Breast epithelium (tissue), 4 donors: ENCODE measurements at regions not wholly inside any gene's neighbourhood (a gene's known extent, or its start where the extent isn't known, plus 50 kb on each side); places are given as distances from the start of the nearest gene placed in this dataset.

Experiments used
- DNase-seq, 2 donors: peaks; one replicate each; pipeline ENCODE4 v3.0.0-alpha.2; 2019; ENCODE audit warnings: low spot score in 2 of 2
- H3K27ac ChIP-seq, 2 donors: fragments of 200-600 bp; sonication (generic) in 1 of 2; one replicate each; pipeline ENCODE4 v1.5.1; 2016 to 2019; ENCODE audit warnings: mild to moderate bottlenecking in 1 of 2
- H3K27me3 ChIP-seq, 2 donors: fragments of 200-600 bp; sonication (generic) in 1 of 2; one replicate each; pipeline versions ENCODE4 v1.5.1 to v1.6.0; 2017 to 2019; ENCODE audit warnings: control low read depth in 1 of 2, mild to moderate bottlenecking in 1 of 2
- H3K36me3 ChIP-seq: fragments of 200-600 bp; one replicate; pipeline ENCODE4 v1.5.1; 2019
- H3K4me1 ChIP-seq, 2 donors: fragments of 200-600 bp; sonication (generic); one replicate each; pipeline ENCODE4 v1.5.1; 2016 to 2019; ENCODE audit warnings: control low read depth in 1 of 2
- H3K4me3 ChIP-seq, 3 donors: fragments of 200-600 bp; sonication (generic); 1 replicate in 2 of 3; 2 replicates in 1 of 3; pipeline ENCODE4 v1.5.1; 2016 to 2019; ENCODE audit warnings: mild to moderate bottlenecking in 3 of 3, moderate library complexity in 2 of 3
- H3K9me3 ChIP-seq, 2 donors: fragments of 200-600 bp; sonication (generic) in 1 of 2; one replicate each; pipeline ENCODE4 v1.5.1; 2016 to 2019; ENCODE audit warnings: control low read depth in 1 of 2
- CTCF ChIP-seq, 3 donors: fragments of 450-650 bp; IDR thresholded peaks; one replicate each; pipeline ENCODE4 v1.5.1; 2016 to 2017; ENCODE audit warnings: antibody characterized with exemption in 3 of 3, mild to moderate bottlenecking in 3 of 3, moderate library complexity in 3 of 3
- POLR2A ChIP-seq: fragments of 450-650 bp; IDR thresholded peaks from one replicate; pipeline ENCODE4 v1.6.1; 2016; ENCODE audit warnings: antibody characterized with exemption, mild to moderate bottlenecking, moderate library complexity
- POLR2AphosphoS5 ChIP-seq, 3 donors: sonication (generic); formaldehyde crosslinking; IDR thresholded peaks; one replicate each; pipeline ENCODE4 v1.6.1; 2017; ENCODE audit warnings: antibody characterized with exemption in 3 of 3
- intact Hi-C: fragments of 100-400 bp; cut with DNase I; formaldehyde crosslinking; loops from one replicate; pipeline ENCODE4 v1.15.1; 2023; ENCODE audit warnings: low total_unique reads

DNA sequence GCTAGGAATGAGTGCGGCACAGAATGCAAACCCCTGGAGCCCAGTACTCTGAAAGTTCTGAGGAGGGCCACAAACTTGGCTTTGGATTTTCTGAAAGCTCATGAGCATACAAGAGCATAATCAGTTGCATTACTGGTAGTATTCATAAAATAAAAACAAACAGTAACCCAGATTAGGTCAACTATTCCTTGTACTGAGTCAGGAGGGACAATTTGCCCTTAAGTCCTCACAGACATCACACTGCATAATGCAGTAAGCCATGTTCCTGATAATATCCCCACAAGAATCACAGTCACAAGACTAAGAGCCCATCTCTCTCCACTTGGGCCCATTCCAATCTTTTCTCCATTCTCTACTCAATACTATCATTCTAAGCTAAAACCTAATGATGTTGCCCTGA, 126.9 kb upstream of the NEIL3 start:
- Histone ChIP-seq H3K4me3 (no peak overlapping the region), H3K27me3 (no peaks in the 10 kb centered on the region), H3K27ac (no peak overlapping the region), H3K4me1 (no peaks in the 10 kb centered on the region), H3K36me3 (no peaks in the 10 kb centered on the region), H3K9me3 (no peaks in the 10 kb centered on the region)
- no peak for TF ChIP-seq POLR2AphosphoS5 (IDR thresholded peaks at IDR 0.05)
- TF ChIP-seq POLR2A: no peak
- no peak for TF ChIP-seq CTCF (IDR thresholded peaks at IDR 0.05)
- intact Hi-C loops: no loop called here
- DNase-seq: no peak

- no peak for DNase-seq
- Histone ChIP-seq H3K36me3 (no peaks in the 10 kb centered on the region), H3K27me3 (no peaks in the 10 kb centered on the region), H3K4me3 (no peak overlapping the region), H3K27ac (no peak overlapping the region), H3K4me1 (no peaks in the 10 kb centered on the region), H3K9me3 (no peaks in the 10 kb centered on the region)
- no peak for TF ChIP-seq POLR2AphosphoS5 (IDR thresholded peaks at IDR 0.05)
- no peak for TF ChIP-seq POLR2A
- no peak for TF ChIP-seq CTCF (IDR thresholded peaks at IDR 0.05)
- intact Hi-C loops: no loop called here
Measured at GRCh38 chr4:177185151-177185550, 124.5 kb upstream of the NEIL3 start.

DNA sequence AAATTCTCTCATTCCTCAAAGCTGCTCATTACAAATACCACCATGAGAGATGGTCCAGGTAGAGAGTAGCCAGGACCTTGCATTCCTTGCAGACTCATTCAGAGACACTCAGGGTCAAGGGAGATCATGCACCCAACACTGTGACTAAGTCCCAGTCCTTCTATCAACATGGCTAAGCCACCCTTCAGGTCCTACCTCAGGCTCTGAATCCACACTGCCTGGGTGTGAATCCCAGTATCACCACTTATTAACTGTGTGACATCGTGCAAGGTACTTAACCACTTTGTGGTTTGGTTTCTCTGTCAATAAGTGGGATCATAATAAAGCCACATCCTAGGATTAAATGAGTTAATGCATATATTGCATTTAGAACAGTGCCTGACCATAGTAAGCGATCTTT, 124.1 kb upstream of the NEIL3 start:
- Histone ChIP-seq H3K27ac (no peak overlapping the region), H3K36me3 (no peaks in the 10 kb centered on the region), H3K4me1 (no peaks in the 10 kb centered on the region), H3K27me3 (no peaks in the 10 kb centered on the region), H3K4me3 (no peak overlapping the region), H3K9me3 (no peaks in the 10 kb centered on the region)
- intact Hi-C loops: no loop called here
- no peak for TF ChIP-seq POLR2AphosphoS5 (IDR thresholded peaks at IDR 0.05)
- no peak for DNase-seq

DNA sequence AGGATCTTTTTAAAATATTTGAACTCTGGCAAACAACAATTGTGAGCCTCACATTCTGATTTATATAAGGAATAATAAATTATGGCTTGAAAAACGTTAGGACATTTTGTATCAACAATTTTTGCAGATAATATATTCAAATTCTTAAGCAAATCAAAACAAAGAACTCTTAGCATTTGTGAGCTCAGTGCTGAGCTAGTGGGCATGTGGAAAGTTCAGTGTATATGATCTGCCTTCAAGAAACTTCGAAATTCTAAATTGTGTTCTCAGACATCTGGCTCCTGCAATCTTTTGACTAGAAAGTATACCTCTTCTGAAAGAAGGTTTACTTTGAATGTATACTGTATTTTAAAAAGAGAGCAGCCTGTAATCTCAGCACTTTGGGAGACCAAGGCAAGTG, 122.3 kb upstream of the NEIL3 start:
- TF ChIP-seq POLR2A (no peak), POLR2AphosphoS5 (IDR thresholded peaks at IDR 0.05) (no peak), CTCF (IDR thresholded peaks at IDR 0.05) (no peak)
- no peak overlapping the region for H3K4me3 ChIP-seq
- DNase-seq: no peak
- H3K27ac ChIP-seq: no peak overlapping the region
- H3K36me3 ChIP-seq: no peaks in the 10 kb centered on the region
- no peaks in the 10 kb centered on the region for H3K4me1 ChIP-seq
- H3K27me3 ChIP-seq: no peaks in the 10 kb centered on the region
- intact Hi-C loops: no loop called here
- H3K9me3 ChIP-seq: no peaks in the 10 kb centered on the region

DNA sequence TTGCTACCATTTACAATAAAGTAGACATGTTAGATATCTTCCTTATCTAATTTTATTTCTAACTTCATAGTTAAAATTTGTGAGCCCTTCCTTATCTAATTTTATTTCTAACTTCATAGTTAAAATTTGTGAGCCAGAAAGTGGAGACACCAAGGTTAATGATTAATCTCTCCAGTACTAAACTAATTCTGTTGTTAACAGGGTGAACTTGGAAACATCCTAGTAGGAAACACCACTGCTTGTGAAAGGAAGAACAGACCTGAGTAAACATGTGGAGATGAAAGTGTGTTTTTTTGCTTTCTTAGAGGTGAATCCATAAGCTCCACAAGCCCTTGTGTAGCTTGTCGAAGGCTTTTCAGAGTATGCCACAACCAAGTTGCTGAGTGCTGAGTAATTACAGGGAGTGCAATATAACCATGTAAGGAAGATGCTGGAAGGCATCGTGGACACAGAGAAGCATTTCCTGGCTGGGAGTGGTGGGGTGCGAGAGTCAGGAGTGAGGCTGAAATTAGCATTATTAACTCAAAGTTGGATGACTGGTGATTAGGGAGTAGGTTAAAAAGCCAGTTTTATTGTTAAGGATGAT, 118.6 kb upstream of the NEIL3 start:
- no peaks in the 10 kb centered on the region for H3K4me1 ChIP-seq
- no peaks in the 10 kb centered on the region for H3K9me3 ChIP-seq
- H3K27ac ChIP-seq: no peak overlapping the region
- H3K27me3 ChIP-seq: no peaks in the 10 kb centered on the region
- H3K36me3 ChIP-seq: no peaks in the 10 kb centered on the region
- no peak overlapping the region for H3K4me3 ChIP-seq
- no peak for TF ChIP-seq POLR2AphosphoS5 (IDR thresholded peaks at IDR 0.05)
- no peak for TF ChIP-seq POLR2A
- no peak for TF ChIP-seq CTCF (IDR thresholded peaks at IDR 0.05)
- no peak for DNase-seq
- intact Hi-C loops: no loop called here

DNA sequence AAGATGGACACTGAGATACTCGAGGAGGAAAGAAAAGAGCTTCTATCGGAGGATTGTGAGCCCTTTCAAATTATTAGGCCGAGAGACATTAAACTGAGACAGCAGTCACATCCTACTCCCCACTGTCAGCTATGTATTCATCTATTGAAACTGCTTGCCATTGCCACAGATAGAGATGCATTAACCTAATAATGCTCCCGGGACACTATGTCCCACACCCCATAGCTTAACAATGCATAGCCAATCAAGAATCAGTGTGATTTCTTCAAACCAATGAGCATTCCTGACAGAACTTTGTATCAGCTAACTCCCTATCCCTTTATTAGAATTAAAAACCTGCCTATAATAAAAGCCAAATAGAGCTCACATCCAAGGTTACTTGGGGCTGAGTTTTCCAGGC, 118.1 kb upstream of the NEIL3 start:
- no peak overlapping the region for H3K4me3 ChIP-seq
- no peaks in the 10 kb centered on the region for H3K36me3 ChIP-seq
- no peak for TF ChIP-seq CTCF (IDR thresholded peaks at IDR 0.05)
- no peak for TF ChIP-seq POLR2AphosphoS5 (IDR thresholded peaks at IDR 0.05)
- no peak for TF ChIP-seq POLR2A
- H3K27me3 ChIP-seq: no peaks in the 10 kb centered on the region
- no peak for DNase-seq
- intact Hi-C loops: no loop called here
- H3K27ac ChIP-seq: no peak overlapping the region
- no peaks in the 10 kb centered on the region for H3K4me1 ChIP-seq
- peaks cover 0 to 3% of the 10 kb centered on the region in 2 donors for H3K9me3 ChIP-seq
